Mucosa of gallbladder (tissue), 1 donor: ENCODE measurements at regions not wholly inside any gene's neighbourhood (a gene's known extent, or its start where the extent isn't known, plus 50 kb on each side); places are given as distances from the start of the nearest gene placed in this dataset.
"Not testable (repeated sequence)": the region's sequence is repeated elsewhere in the genome, so short reads cannot be mapped to it uniquely, and the experiment has no call there.

Experiments used
- DNase-seq: peaks from one replicate; pipeline ENCODE4 v3.0.0-alpha.2; 2020; ENCODE audit warnings: low spot score
- donor health status: DM: no; HTN: no; CAD: no.

DNA sequence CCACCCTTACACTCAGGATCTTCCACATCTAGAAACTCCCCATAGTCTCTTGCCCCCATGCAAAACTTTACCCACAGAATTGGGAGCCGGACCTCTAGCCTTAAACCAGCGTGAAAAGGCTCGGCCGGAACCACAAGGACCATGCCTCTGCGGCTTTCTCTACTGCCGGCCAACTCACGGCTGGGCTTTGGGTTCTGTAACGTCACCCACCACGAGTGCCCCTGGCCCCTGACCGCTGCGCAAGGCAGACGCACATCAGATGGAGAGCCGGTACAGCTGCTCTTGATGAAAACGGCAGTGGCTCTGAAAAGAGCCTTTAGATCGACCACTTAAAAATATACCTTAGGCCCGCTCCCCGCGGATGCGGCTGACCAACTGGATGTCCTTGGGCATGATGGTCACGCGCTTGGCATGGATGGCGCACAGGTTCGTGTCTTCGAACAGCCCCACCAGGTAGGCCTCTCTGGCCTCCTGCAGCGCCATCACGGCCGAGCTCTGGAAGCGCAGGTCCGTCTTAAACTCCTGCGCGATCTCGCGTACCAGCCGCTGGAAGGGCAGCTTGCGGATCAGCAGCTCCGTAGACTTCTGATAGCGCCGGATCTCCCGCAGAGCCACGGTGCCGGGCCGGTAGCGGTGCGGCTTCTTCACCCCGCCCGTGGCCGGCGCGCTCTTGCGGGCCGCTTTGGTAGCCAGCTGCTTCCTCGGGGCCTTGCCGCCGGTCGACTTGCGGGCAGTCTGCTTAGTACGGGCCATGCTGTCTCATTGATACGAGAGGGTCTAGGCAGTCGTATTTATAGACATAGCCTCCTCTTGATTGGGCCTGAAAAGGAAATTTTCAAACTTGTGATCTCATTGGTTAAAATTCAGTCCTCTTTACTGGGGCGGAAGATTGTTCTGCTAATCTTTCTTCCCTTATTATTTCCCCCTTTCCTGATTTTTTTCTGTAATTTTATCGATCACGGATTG, 66.3 kb downstream of the FAM72C start:
- peak; percentile 26 for DNase-seq

DNA sequence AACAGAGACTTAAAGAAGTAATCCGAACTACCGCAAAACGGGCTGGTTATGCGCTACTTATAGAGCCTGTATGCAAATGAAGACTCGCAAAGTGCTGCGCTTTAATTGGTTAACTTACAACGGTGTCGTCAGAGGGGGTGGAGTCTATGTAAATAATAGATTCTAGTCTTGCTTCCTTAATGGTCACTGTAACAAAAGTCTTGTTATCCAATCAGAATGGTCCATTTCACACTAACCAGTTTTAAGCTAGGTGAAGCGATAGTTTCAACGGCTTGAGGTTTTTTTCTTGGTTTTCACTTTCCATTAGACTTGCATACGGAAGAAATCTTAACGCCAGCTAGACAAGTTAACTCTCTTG, 67.2 kb downstream of the FAM72C start:
- DNase-seq, result not testable (repeated sequence)

DNA sequence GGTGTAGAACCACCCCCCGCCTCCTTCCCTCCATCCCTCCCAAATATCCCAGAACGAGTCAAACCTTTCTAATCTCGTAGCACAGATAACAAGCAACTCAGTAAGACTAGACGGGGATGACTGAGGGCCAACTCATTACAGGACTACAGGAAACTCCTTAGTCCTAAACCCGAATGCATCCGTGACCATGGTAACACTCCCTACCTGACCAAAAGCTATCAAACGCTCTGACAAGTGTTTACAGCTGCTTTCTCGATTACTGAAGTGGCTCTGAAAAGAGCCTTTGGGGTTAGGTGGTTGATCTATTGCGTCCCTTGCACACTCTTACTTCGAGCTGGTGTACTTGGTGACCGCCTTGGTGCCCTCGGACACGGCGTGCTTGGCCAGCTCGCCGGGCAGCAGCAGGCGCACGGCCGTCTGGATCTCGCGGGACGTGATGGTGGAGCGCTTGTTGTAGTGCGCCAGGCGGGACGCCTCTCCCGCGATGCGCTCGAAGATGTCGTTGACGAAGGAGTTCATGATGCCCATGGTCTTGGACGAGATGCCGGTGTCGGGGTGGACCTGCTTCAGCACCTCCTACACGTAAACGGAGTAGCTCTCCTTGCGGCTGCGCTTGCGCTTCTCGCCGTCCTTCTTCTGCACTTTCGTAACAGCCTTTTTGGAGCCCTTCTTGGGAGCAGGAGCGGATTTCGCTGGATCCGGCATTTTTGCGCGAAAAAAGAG, 67.7 kb downstream of the FAM72C start:
- peak; percentile 32 for DNase-seq

DNA sequence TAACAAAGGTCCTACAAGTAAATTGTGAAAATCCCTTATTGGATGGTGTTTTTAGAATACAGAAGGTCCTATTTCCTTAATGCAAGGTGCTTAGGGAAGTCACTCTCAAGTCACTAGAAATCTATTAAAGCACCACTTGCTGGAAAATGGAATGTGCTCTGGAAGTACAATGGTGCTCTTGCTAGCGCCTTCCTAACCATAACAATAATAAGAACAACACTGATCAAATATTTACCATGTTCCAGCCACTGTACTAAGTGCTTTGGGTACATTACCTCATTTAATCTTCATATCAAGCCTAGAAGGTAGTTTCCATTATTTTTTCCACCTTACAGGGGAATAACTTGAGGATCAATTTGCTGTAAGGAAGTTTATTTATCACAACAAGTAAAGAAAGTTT, 75.4 kb downstream of the FAM72C start:
- DNase-seq, result not testable (repeated sequence)

DNA sequence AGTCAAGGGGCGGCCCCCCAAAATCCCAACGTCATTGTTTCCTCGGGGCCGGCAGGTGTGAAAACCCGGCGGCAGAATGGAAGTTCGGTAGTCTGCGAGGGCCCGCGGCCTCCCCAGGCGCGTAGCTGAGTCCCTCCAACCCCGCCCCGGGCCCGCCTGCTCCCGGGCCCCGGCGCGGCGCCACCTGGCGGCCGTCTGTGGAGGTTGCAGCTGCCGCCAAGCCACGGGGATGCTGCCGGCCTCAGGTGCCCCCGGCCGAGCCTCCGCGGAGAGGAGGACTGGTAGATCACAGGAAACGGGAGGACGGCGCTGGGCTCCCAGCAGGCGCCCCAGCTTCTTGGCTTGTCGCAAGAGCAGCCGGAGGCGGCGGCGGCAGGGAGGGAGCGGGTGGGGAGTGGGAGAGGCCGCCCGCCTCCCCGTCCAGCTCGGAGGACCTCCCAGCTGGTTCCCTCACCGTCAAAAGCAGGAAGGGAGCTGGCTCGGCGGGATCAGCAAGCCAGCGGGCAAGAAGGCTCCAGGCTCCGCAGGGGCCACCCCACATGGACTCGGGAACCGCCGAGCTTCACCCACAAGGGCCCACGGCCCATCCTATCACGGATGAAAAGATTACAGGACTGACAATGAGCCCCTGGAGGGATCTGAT, 86.7 kb downstream of the FAM72C start:
- DNase-seq, result peak; percentile 57

DNA sequence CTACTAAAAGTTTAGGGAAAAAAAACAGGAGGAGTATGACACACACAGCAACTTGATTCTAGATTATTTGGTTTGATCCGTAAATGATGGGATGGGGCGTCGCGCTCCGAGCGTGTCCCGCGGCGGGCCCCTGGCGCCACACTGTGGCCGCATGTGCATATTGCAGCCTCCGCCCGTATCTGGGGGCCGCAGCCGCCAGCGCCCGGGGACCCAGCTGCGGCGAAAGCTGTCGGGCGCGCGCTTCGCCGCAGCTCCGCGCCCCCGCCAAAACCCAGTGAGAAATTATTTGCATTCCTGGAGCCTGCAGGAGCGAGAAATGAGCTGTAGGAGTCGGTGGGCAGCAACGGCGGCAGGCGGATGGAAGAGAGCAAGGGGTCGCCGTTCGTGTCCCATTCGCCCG, 87.3 kb downstream of the FAM72C start:
- peak; percentile 14 for DNase-seq

DNA sequence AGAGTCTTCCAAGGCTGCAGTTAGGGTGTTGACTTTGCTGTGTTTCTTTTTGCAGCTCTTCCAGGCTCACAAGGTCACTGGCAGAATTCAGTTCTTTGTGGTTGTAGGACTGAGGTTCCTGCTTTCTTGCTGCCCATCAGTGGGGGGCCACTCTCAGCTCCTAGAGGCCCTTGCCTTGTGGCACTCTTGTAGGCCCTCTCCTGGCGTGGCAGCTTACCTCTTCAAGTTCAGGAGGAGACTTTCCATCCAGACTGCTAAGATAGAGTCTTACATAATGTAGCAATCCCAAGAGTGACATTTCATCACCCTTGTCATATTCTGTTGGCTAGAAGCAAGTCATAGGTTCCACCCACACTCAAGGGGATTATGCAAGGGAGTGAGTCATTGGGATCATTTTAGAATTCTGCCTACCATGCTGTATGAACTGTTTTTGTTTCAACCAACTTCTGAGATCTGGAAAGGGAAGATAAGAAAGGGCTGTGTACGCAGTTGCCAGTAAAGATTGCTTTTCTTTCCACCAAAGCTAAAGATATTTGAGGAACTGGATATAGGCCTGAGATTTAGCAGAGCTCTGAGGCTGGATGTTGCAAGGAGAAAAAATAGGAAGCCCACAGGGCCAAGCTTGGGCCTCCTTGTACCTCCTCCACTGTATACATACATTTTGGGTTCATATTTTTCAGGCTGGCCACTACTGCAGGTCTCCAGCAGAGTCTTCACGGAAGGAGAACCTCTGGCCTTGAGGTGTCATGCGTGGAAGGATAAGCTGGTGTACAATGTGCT, 91.8 kb downstream of the FAM72C start:
- DNase-seq, result not testable (repeated sequence)

DNA sequence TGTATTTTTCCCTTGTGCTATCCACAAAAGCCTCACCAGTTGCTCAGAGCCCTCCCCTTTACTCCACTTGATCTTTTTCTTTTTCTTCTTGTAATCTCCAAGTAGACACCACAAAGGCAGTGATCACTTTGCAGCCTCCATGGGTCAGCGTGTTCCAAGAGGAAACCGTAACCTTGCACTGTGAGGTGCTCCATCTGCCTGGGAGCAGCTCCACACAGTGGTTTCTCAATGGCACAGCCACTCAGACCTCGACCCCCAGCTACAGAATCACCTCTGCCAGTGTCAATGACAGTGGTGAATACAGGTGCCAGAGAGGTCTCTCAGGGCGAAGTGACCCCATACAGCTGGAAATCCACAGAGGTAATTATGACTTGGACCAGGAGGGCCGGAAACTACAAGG, 95.8 kb downstream of the FAM72C start:
- DNase-seq, result not testable (repeated sequence)

DNA sequence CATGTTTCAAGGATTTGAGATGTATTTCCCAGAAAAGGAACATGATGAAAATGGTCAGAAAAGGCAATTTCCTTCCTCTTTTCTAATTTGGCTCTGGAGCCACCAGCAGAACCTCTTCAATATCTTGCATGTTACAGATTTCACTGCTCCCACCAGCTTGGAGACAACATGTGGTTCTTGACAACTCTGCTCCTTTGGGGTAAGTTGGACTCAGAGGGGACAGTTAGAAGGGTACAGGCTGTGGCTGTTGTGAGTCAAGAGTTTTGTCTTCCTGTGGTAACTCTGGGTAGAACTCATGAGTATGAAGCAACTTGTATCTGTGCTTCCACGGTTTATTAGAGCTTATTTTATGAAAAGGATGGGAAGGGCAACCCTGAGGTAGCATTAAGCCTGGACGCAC, 97.2 kb downstream of the FAM72C start:
- not testable (repeated sequence) for DNase-seq

DNA sequence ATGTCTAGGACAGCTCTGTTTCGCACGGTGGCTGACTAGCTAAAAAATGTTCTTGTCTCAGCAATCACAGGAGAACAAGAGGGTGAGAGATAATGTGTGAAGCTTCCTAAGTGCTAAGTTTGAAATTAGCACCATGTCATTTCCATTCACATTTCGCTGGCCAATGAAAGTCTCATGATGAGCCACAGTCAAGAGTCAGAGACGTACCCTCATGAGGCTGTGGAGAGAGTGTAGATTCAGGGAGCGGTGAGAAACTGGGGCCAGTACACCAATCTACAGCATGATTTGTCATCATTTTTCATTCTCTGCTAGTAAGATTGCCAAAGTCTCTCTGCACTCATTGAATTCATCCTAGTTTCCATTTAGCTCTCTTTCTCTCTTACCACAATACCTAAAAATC, 98.1 kb downstream of the FAM72C start:
- DNase-seq, result not testable (repeated sequence)

DNA sequence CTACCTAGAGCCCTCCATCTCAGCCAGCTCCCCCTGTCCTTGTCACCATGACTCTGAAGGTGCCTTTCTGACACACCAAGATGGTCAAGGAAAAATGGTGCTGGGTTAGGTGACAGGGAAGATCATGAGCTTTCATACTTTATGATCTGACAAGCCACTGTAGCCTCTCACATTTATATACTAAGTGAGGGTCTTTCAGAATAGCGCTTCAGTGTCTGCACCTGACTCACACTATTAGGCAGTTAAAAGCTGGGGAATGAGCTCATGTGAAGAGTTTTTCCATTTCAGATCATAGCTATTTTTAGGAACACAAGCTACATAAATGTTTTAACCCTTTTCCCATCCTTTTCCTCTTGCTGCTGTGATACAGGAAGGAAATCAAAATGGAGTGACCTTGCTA, 101.4 kb downstream of the FAM72C start:
- not testable (repeated sequence) for DNase-seq

DNA sequence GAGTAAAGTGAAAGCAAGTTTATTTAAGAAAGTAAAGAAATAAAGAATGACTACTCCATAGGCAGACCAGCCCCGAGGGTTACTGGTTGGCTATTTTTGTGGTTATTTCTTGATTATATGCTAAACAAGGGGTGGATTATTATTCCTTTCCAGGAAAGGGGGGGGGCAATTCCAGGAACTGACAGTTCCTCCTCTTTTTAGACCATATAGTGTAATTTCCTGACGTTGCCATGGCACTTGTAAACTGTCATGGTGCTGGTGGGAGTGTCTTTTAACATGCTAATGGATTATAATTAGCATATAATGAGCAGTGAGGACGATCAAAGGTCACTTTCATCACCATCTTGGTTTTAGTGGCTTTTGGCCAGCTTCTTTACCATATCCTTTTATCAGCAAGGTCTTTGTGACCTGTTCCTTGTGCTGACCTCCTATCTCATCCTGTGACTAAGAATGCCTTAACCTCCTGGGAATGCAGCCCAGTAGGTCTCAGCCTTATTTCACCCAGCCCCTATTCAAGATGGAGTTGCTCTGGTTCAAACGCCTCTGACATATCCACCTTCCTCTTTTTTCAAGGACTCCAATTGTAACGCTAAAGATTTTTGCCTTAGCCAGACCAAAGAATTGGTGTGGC, 104.1 kb downstream of the FAM72C start:
- DNase-seq, result not testable (repeated sequence)

DNA sequence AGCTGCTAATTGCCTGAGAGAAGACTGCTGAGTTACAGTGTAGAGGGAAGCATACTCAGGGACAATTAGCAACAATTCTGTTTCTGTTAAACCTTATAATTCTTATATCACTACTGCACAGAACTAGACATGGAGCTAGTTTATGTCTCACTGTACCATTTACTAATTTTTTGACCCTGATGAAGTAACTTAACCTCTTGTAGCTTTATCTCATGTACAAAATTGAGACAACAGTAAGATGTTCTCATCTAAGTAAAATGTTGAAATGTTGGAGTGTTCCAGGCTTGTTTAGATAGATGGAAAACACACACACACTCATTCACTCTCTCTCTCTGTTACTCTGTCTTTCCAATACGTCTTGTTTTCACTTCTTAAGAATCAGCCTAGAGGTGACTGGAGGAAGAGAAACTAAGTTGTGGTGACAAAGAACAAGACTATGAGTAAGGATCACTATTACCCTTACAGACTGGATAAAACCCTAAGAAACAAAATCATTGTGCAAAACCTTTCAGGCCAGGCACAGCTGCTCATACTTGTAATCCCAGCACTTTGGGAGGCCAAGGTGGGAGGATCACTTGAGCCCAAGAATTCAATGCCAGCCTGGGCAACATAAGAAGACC, 107.8 kb downstream of the FAM72C start:
- not testable (repeated sequence) for DNase-seq

DNA sequence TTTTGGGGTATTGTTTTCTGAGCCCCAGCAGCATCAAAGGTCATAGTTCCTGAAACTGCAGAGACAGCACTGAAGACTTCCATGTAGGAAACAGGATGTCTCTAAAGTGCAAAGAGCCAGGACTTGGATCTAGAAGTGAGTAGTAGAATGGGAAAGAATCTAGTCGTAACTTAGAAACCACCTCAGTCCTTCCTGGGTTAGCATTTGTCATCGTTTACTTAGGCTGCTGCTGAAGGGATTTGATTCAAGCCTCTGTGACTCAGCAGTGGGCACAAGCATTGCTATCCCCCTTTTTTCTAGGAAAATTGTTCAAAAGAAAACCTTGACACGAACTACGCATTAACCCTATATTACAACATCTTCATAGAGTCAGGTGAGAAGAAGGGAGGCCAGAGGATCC, 109.1 kb downstream of the FAM72C start:
- DNase-seq, result not testable (repeated sequence)

DNA sequence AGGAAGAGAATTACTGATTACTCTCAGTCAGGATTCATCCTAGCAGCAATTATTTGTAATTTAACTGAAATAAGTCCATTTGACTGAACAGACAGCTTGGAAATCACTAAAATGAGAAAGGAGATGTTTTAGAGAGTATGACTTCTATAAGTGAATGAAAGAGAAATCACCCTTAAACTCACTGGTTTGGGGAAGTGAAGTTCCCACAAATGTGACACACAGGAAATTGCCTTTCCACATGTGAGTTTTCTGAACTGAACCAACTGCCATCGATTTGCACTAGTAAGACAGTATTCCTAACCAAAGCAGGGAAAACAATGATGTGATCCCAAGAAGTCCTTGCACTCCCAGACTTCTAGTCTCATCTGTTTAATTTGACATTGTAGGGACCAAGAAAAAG, 110.5 kb downstream of the FAM72C start:
- DNase-seq, result not testable (repeated sequence)

DNA sequence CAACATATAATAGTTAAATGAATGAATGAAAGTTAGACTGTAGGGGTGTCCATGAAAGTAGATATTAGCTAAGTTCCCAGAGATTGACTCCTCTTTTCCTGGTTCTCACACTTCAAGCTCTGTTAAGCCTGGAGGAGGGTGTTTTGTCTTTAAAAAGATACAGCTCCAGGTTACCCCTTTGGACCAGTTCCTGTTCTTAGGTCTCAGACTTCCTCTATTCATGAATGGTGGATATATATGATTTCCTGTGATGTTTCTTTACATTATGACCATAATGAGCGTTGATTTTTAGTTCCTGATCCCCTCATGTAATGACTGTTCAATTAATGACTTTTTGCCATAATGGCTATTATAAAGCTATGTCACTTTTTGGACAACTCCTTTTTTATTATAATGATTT, 115.9 kb downstream of the FAM72C start:
- not testable (repeated sequence) for DNase-seq

DNA sequence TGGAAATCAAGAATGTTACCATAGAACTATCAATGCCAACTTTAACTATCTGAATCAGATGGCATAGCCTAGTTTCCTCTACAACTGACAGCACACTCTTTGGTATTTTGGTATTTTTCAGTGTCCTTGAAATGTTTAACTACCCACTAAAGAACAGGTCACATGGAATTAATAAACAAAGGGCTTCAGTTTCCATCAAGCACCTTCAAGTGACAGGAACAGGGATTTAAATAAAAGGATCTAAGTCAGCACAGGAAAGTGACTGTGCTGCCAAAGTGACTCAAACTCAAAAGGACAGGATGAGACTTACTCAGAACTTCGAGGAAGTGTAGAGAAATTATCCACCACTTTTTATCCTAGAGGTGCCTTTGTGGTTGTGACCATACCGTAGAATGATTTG, 117.7 kb downstream of the FAM72C start:
- not testable (repeated sequence) for DNase-seq

DNA sequence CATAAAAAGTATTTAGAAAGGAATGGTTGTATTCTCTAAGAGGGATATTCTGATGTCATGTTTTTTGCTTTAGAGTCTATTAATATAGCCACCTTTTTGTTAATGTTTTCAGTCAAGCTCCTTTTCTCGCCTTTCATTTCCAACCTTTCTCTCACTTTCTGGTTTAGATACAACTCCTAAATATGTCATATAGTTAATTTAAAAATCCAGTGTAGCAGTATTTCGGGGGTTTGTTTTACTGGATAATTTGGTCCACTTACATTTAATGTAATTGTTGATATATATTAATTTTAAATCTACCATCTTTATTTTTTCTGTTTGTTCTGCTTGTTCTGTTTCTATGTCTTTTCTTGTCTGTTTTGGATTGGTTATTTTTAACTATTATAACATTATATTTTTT, 121.1 kb downstream of the FAM72C start:
- not testable (repeated sequence) for DNase-seq

DNA sequence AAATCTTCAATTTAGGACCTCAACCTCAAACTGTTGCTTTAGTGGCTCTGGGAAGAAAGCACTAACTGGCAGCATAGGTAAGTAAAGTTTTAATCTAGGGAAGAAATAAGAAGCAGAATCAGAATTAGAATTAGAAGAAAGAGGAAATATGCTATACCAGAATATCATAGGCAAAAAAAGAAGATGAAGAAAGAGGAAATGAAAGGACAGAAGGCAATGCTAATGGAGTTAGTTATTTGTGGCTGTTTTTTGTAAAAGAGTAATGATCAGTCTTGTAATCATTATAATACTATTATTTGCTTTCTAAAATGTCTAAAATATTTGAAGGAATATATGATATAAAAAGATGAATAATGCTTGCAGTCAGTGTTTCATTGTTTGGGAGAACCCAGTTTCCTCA, 122.9 kb downstream of the FAM72C start:
- DNase-seq, result not testable (repeated sequence)

DNA sequence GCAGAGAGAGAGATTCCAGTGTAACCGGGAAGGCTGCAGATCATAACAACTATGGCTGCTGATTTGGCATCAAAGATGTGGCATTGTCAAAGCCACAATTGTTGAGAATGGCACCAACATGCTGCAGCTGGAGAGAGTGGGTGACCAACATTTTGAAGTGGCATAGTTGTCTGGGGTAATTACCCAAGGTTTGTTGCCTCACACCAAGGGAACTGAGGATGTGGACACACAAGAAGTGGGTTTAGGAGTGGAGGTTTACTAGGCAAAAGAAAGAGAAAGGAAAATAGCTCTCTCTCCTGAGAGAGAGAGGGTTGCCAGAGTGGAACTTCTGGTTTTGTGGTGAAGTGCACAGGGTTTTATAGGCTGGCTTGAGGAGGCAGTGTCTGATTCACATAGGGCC, 126.6 kb downstream of the FAM72C start:
- not testable (repeated sequence) for DNase-seq

DNA sequence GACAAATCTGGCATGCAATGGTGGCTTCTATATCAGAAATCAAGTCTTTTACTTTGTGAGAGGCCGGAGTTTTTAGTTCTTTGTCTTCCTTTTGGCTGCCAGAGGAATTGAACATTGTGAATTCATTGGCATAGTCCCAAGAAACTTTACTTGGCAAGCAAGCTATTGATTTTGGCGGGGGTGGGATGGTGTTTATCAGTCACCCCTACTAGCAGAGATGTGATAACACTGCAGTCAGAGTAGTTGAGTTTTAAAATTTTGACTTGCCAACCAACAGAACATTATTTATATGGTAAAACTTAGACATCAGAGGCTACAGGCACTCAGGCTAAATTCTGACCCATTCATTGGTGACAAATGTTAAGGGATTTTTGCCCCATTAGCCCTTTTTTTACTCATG, 129.7 kb downstream of the FAM72C start:
- DNase-seq, result not testable (repeated sequence)
